B cell (primary cell): ENCODE measurements at regions not wholly inside any gene's neighbourhood (a gene's known extent, or its start where the extent isn't known, plus 50 kb on each side); places are given as distances from the start of the nearest gene placed in this dataset.

Experiments used
- ATAC-seq: fragments of 200-7000 bp; cut with Tn5 transposase; one replicate; pipeline ENCODE4 v1.10.0; 2021; ENCODE audit warnings: low read depth, mild to moderate bottlenecking, moderate number of reproducible peaks, moderate library complexity
- CTCF ChIA-PET: fragments of 350-600 bp; sonication (Branson Sonifier 250); formaldehyde crosslinking; loops from one replicate; lab custom pipeline; 2021; ENCODE audit warnings: antibody characterized with exemption, inconsistent platforms; lab: Charles Lee
- POLR2A ChIA-PET: fragments of 350-600 bp; sonication (Branson Sonifier 250); formaldehyde crosslinking; loops from one replicate; lab custom pipeline; 2021; ENCODE audit warnings: antibody characterized with exemption; lab: Charles Lee
- DNase-seq: peaks from one replicate; pipeline ENCODE4 v3.0.0; 2013
- H2AFZ ChIP-seq: 2 replicates; pipeline ENCODE4 v1.6.1; 2012; ENCODE audit warnings: mild to moderate bottlenecking, low read depth, low read length; ENCODE audit not compliant: insufficient read depth, poor library complexity, severe bottlenecking
- H3K27ac ChIP-seq, 2 donors: 1 replicate in 1 of 2; 2 replicates in 1 of 2; pipeline ENCODE4 v1.5.1; 2012 to 2013; ENCODE audit warnings: low read length in 2 of 2, mild to moderate bottlenecking in 2 of 2, moderate library complexity in 1 of 2
- H3K27me3 ChIP-seq, 4 experiments: fragments of 200-600 bp in 1 of 4; sonication (generic) in 1 of 4; replicated peaks in 1 of 4; 1 replicate in 2 of 4; 2 replicates in 2 of 4; pipeline versions ENCODE4 v1.6.1 to v1.7.0; 2013 to 2016; ENCODE audit warnings: low read length in 3 of 4, mild to moderate bottlenecking in 2 of 4, mixed read lengths in 1 of 4, moderate library complexity in 1 of 4; ENCODE audit not compliant: insufficient read depth in 4 of 4, control insufficient read depth in 3 of 4; ENCODE audit errors: control extremely low read depth in 1 of 4
- H3K36me3 ChIP-seq, 2 experiments: replicated peaks in 1 of 2; 1 replicate in 1 of 2; 2 replicates in 1 of 2; pipeline versions ENCODE4 v1.6.1 to v1.7.1; 2013; ENCODE audit warnings: low read length in 1 of 2; ENCODE audit not compliant: insufficient read depth in 2 of 2, control insufficient read depth in 1 of 2; ENCODE audit errors: control extremely low read depth in 1 of 2, extremely low read depth in 1 of 2
- H3K4me1 ChIP-seq, 2 donors: fragments of 200-600 bp in 1 of 2; sonication (generic) in 1 of 2; 1 replicate in 1 of 2; 2 replicates in 1 of 2; pipeline versions ENCODE4 v1.5.1 to v1.6.1; 2013 to 2017; ENCODE audit warnings: low read length in 2 of 2; ENCODE audit not compliant: control insufficient read depth in 2 of 2, insufficient read depth in 2 of 2
- H3K4me2 ChIP-seq: replicated peaks from 2 replicates; pipeline ENCODE3; 2012; ENCODE audit warnings: mild to moderate bottlenecking, low read depth, low read length; ENCODE audit not compliant: poor library complexity, severe bottlenecking
- H3K4me3 ChIP-seq, 5 experiments: fragments of 200-600 bp in 1 of 5; sonication (generic) in 1 of 5; 1 replicate in 3 of 5; 2 replicates in 2 of 5; pipeline versions ENCODE4 v1.5.1 to v1.7.0; 2011 to 2016; ENCODE audit warnings: low read length in 4 of 5, mild to moderate bottlenecking in 4 of 5, low read depth in 2 of 5, control low read depth in 1 of 5, moderate library complexity in 1 of 5; ENCODE audit not compliant: insufficient read depth in 1 of 5; ENCODE audit errors: control extremely low read depth in 1 of 5, extremely low read depth in 1 of 5
- H3K79me2 ChIP-seq: fragments of 200-600 bp; sonication (generic); one replicate; pipeline ENCODE4 v1.6.0; 2016; ENCODE audit warnings: low read length; ENCODE audit not compliant: control insufficient read depth, insufficient read depth
- H3K9ac ChIP-seq: fragments of 200-600 bp; sonication (generic); 2 replicates; pipeline ENCODE4 v1.6.1; 2017; ENCODE audit warnings: mild to moderate bottlenecking, low read length, moderate library complexity
- H3K9me3 ChIP-seq, 3 donors: one replicate each; pipeline versions ENCODE4 v1.6.1 to v1.7.1; 2013; ENCODE audit warnings: low read length in 2 of 3; ENCODE audit not compliant: control insufficient read depth in 2 of 3, insufficient read depth in 1 of 3; ENCODE audit errors: control extremely low read depth in 1 of 3
- H4K20me1 ChIP-seq: 2 replicates; pipeline ENCODE4 v1.6.0; 2012; ENCODE audit warnings: mild to moderate bottlenecking, low read length; ENCODE audit not compliant: insufficient read depth, control insufficient read depth, poor library complexity, severe bottlenecking
- H3K27ac Mint-ChIP-seq: one replicate; pipeline ENCODE4 v1.8.0; 2021; ENCODE audit warnings: mixed read lengths
- H3K27me3 Mint-ChIP-seq: one replicate; pipeline ENCODE4 v1.8.0; 2021; ENCODE audit warnings: mixed read lengths
- H3K4me1 Mint-ChIP-seq: one replicate; pipeline ENCODE4 v1.8.0; 2021; ENCODE audit warnings: mixed read lengths
- H3K4me3 Mint-ChIP-seq: one replicate; pipeline ENCODE4 v1.8.0; 2021; ENCODE audit warnings: mixed read lengths
- H3K9me3 Mint-ChIP-seq: one replicate; pipeline ENCODE4 v1.8.0; 2022; ENCODE audit warnings: mixed read lengths; ENCODE audit not compliant: insufficient read depth
- CTCF ChIP-seq: fragments of 200-600 bp; IDR thresholded peaks from one replicate; pipeline ENCODE4 v1.8.0; 2022; ENCODE audit warnings: antibody characterized with exemption, mild to moderate bottlenecking
- EZH2 ChIP-seq: IDR thresholded peaks from 2 replicates; pipeline ENCODE4 v1.6.1; 2012; ENCODE audit warnings: borderline replicate concordance, low read depth, mild to moderate bottlenecking, moderate library complexity, low read length; ENCODE audit not compliant: insufficient read depth, poor library complexity, severe bottlenecking
- WGBS: methylation state at CpG from one replicate; pipeline ENCODE4 v1.1.5; 2013; ENCODE audit warnings: missing lambda C conversion rate; ENCODE audit not compliant: insufficient coverage; 5-methylcytosine and 5-hydroxymethylcytosine counted together
- intact Hi-C: fragments of 100-400 bp; cut with micrococcal nuclease; formaldehyde crosslinking; loops from one replicate; pipeline ENCODE4 v1.10.0; 2022

GRCh38 chr11:69217276-69218105, 61.8 kb downstream of the SMIM38 start:
- Histone ChIP-seq H3K4me3 (no peak overlapping the region), H3K27me3 (no peaks in the 10 kb centered on the region), H3K4me1 (peaks cover 0 to 4% of the 10 kb centered on the region in 2 donors), H2AFZ (no peak overlapping the region), H3K9me3 (no peaks in the 10 kb centered on the region), H3K9ac (no peak overlapping the region), H4K20me1 (no peaks in the 10 kb centered on the region), H3K79me2 (no peaks in the 10 kb centered on the region), H3K4me2 (no peak overlapping the region), H3K27ac (no peak overlapping the region), H3K36me3 (no peaks in the 10 kb centered on the region)
- no peak for TF ChIP-seq CTCF
- TF ChIP-seq EZH2: no peak
- WGBS: 91% methylated on average over 9 of the region's 9 CpGs
- ChIA-PET POLR2A (no interaction called here), CTCF (no interaction called here)
- intact Hi-C loops: no loop called here
- no peak overlapping the region for H3K27ac Mint-ChIP-seq
- no peak overlapping the region for H3K4me3 Mint-ChIP-seq
- H3K9me3 Mint-ChIP-seq: no peaks in the 10 kb centered on the region
- no peak for ATAC-seq
- H3K4me1 Mint-ChIP-seq: peaks cover 5% of the 10 kb centered on the region
- DNase-seq: no peak
- peaks cover 10% of the 10 kb centered on the region for H3K27me3 Mint-ChIP-seq

GRCh38 chr11:69218271-69218682, 62.5 kb downstream of the SMIM38 start:
- Histone ChIP-seq H2AFZ (no peak overlapping the region), H3K4me2 (no peak overlapping the region), H3K27ac (no peak overlapping the region), H3K79me2 (no peaks in the 10 kb centered on the region), H3K27me3 (no peaks in the 10 kb centered on the region), H3K9me3 (no peaks in the 10 kb centered on the region), H3K4me1 (peaks cover 0 to under 1% of the 10 kb centered on the region in 2 donors), H4K20me1 (no peaks in the 10 kb centered on the region), H3K9ac (no peak overlapping the region), H3K36me3 (no peaks in the 10 kb centered on the region), H3K4me3 (no peak overlapping the region)
- no peak for TF ChIP-seq CTCF
- TF ChIP-seq EZH2: no peak
- Mint-ChIP-seq H3K4me1 (peaks cover 2% of the 10 kb centered on the region), H3K4me3 (no peak overlapping the region), H3K27ac (no peak overlapping the region), H3K27me3 (peaks cover 8% of the 10 kb centered on the region), H3K9me3 (no peaks in the 10 kb centered on the region)
- DNase-seq (no peak), ATAC-seq (no peak)
- intact Hi-C loops: no loop called here
- POLR2A ChIA-PET: no interaction called here
- 83% methylated on average over 5 of the region's 8 CpGs for WGBS
- CTCF ChIA-PET: no interaction called here
